Neural progenitor cell (in vitro differentiated cells): ENCODE measurements at regions not wholly inside any gene's neighbourhood (a gene's known extent, or its start where the extent isn't known, plus 50 kb on each side); places are given as distances from the start of the nearest gene placed in this dataset.

ENCODE experiments used
- EZH2 ChIP-seq: fragments of 200-600 bp; sonication (generic); IDR thresholded peaks from 2 replicates; pipeline ENCODE4 v1.6.1; 2017; ENCODE audit warnings: antibody characterized with exemption, mild to moderate bottlenecking, moderate library complexity
- EZH2phosphoT487 ChIP-seq: fragments of 200-600 bp; sonication (generic); IDR thresholded peaks from 2 replicates; pipeline ENCODE4 v1.6.1; 2017; ENCODE audit warnings: antibody characterized with exemption
- TF ChIP-seq, protein P1 (sequence below): fragments of 200-600 bp; sonication (generic); IDR thresholded peaks from 2 replicates; pipeline ENCODE4 v1.5.1; 2017; ENCODE audit warnings: antibody characterized with exemption, mild to moderate bottlenecking

DNA sequence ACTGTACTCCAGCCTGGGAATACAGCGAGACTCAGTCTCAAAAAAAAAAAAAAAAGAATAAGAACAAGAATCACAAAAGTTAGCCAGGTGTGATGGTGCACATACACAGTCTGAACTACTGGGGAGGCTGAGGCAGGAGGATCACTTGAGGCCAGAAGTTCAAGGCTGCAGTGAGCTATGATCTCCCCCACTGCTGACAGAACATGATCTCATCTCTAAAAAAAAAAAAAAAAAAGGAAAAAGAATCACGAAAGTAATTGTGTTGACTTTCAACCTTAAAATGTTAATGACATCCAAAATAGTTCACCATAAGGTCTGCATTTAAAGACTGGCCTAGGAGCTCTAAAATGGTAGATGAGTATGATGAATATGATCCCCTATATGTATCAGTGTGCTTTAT lies 68.0 kb upstream of the MAP4 start:
- TF ChIP-seq, protein P1, sequence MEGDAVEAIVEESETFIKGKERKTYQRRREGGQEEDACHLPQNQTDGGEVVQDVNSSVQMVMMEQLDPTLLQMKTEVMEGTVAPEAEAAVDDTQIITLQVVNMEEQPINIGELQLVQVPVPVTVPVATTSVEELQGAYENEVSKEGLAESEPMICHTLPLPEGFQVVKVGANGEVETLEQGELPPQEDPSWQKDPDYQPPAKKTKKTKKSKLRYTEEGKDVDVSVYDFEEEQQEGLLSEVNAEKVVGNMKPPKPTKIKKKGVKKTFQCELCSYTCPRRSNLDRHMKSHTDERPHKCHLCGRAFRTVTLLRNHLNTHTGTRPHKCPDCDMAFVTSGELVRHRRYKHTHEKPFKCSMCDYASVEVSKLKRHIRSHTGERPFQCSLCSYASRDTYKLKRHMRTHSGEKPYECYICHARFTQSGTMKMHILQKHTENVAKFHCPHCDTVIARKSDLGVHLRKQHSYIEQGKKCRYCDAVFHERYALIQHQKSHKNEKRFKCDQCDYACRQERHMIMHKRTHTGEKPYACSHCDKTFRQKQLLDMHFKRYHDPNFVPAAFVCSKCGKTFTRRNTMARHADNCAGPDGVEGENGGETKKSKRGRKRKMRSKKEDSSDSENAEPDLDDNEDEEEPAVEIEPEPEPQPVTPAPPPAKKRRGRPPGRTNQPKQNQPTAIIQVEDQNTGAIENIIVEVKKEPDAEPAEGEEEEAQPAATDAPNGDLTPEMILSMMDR = no peak
- TF ChIP-seq EZH2 (no peak), EZH2phosphoT487 (no peak)
